GM04503 (cell line): ENCODE measurements at regions not wholly inside any gene's neighbourhood (a gene's known extent, or its start where the extent isn't known, plus 50 kb on each side); places are given as distances from the start of the nearest gene placed in this dataset.

Source experiments
- DNase-seq: peaks from one replicate; pipeline ENCODE4 v3.0.0-alpha.2; 2012; ENCODE audit warnings: low read depth

DNA sequence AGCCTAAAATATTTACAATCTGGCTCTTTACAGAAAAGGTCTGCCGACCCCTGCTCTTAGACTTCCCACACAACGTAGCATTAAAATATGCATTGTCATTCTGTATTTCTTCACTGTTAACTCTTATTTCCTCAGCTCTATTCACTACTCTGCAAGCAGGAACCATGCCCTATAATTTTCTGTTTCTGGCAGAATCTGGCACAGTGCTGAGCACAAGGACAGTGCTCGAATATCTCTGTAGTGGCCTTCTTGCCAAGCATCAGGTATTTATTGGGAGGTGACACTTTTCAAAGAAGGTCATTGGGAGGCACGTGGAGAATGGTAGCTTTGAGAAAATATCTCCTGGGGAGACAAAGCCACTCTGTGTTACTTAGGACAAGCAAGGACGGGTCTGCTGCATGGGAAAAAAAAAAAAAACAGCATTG lies 77.9 kb downstream of the PSMG1 start:
- DNase-seq: no peak

- DNase-seq: no peak
These were observed 78.3 kb downstream of the PSMG1 start for GRCh38 chr21:39104911-39105310.

GRCh38 chr21:39103689-39104088 lies 79.6 kb downstream of the PSMG1 start:
- DNase-seq: peak; percentile 71

DNA sequence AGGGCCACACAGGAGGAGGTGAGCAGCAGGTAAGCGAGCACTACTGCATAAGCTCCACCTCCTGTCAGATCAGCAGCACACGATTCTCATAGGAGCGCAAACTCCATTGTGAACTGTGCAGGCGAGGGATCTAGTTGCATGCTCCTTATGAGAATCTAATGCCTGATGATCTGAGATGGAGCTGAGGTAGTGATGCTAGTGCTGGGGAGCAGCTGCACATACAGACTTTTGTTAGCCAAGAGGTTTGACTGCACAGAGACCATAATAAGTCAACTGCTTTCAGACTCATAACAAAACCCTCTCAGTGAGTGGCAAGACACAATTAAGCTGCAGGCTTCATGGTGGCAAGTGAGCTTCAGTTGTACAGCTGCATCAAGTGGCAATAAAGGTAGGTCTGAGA lies 83.4 kb downstream of the PSMG1 start:
- DNase-seq: no peak

DNA sequence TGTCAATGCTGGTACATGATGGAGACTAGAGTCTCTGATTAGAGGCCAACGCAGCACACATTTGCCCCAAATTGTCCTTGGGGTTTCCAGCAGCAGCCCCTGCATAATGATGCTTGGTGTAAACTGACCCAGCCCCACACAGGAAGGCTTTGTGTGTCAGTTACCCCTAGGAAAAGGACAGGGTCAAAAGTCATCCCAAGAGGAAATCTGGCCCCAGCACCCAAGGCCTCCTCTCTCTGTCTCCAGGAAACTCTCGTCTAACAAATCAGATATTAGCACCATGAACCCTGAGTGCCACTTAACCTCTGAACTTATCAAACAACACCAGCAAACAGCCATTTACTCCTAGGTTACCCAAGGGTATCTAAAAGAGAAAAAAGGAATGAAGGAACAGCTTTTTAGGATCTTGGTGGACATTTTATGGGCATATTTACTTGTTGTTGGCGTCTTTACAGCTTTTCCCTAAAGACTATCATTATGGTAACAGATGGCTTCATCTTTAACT lies 84.5 kb downstream of the PSMG1 start:
- no peak for DNase-seq

GRCh38 chr21:39097981-39098380 lies 85.3 kb downstream of the PSMG1 start:
- no peak for DNase-seq

GRCh38 chr21:39097335-39097861 lies 85.9 kb downstream of the PSMG1 start:
- no peak for DNase-seq

DNA sequence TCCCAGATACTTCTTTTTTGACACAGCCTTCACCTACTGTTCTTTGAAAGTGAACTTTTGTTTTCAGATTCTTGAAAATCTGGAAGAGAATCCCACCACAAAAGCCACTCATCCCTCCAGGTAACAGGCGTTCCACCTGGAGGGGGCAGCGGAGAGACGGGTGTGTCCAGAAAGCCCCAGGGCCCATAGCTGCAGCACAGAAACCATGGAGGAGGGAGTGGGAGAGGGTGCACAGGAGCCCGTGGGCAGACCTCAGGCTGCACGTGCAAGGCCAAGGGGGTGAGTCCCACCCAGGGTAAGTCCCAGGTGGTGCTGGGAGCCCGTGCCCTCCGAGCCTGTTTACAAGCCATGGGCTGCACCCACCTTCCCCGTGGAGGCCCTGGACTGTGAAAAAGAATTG lies 86.5 kb downstream of the PSMG1 start:
- no peak for DNase-seq

DNA sequence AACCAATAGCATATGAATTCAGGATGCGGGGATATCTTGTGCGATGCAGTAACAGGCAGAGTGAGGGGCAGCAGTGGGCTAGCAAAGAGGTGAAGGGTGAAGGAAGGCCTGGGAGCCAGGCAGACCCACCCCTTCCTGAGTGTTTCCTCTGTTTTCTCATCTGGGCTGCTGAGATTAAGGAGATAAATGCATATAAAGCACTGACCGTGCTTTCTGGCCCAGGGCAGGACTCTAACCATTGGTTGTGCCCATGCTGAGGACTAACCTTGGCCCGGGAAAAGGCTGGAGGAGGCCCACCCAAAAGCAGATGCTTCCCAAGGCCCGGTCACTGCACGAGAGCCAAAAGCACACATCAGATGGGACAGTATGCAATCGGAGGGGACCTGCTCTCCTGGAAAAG lies 87.6 kb downstream of the PSMG1 start:
- no peak for DNase-seq

GRCh38 chr21:39094847-39095579 lies 88.2 kb downstream of the PSMG1 start:
- DNase-seq: no peak

- DNase-seq: no peak
These were observed 89.0 kb downstream of the PSMG1 start for GRCh38 chr21:39094087-39094780.

DNA sequence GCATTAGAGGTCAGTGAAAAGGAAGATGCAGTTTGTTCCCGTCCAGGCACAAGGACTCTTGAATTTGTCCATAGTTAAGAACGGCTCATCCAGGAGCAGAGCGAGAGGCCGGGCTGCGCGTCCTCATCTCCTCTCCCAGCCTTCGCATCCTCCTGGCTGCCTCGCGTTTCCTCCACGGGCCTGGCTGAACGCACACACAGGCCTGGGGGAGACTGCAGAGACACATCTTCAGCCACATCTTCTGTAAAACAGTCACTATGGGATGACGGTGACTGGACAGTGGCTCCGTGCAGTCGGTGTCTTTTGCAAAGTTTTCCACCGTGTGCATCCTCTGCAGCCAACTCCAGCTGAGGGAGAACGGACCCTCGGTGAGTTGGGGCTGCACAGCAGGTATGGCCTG lies 89.7 kb downstream of the PSMG1 start:
- DNase-seq: no peak

- no peak for DNase-seq
These were observed 94.3 kb downstream of the PSMG1 start for GRCh38 chr21:39088831-39089380.

DNA sequence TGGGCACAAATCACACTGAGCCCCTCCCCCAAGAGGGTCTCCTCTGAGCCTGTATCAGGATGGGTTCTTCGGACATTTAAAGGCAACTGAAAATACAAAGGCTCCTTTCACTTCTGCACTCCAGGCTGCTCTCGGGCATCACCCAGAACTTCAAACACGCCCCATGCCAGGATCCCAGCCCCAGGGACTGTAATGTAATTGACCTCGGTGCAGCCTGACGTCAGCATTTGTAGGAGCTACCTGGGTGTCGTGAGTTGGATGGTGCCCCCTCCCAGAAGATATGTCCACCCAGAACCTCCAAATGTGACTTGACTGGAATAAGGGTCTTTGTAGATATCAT lies 95.2 kb downstream of the PSMG1 start:
- no peak for DNase-seq

- DNase-seq: no peak
These were observed 95.8 kb downstream of the PSMG1 start for GRCh38 chr21:39087238-39088030.

DNA sequence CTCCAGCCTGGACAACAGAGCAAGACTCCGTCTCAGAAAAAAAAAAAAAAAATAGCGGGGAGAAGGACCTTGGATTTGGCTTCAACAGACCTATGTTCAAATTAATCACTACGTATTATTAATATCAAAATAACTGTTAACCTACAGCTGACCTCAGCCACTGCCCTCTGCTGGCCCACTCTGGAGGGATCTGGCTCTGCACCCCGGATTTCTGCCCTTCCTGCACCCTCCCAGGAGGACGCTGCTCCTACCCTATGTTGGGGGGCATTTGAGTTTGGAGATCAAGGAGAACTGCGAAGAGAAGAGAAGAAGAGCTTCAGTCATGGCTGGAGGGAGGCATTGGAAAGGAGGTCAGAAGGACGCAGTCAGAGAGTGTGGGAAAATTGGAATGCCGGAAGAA lies 96.7 kb downstream of the PSMG1 start:
- DNase-seq: no peak

DNA sequence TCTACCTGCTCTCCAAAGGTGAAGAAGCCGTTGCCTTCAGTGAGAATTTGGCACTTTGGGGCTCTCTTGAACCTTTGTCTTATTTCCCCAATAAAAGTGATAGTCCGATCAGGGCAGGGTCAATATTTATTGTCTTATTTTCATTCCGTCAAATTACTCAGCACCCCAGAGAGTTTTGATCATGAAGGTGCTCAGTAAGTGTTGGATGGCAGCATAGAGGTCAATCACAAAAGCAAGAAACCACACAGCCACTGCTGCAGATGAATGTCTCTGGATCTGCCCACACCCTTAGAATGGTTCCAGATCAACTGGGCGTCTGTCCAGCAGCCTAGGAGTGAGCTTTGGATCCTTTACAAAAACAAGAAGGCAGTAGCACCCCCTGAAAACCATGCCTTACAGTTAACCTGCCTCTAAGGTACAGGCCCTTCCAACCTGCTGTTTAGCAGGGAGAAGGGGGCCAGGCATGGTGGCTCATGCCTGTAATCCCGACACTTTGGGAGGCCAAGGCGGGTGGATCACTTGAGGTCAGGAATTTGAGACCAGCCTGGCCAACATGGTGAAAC lies 97.3 kb downstream of the PSMG1 start:
- DNase-seq: no peak

DNA sequence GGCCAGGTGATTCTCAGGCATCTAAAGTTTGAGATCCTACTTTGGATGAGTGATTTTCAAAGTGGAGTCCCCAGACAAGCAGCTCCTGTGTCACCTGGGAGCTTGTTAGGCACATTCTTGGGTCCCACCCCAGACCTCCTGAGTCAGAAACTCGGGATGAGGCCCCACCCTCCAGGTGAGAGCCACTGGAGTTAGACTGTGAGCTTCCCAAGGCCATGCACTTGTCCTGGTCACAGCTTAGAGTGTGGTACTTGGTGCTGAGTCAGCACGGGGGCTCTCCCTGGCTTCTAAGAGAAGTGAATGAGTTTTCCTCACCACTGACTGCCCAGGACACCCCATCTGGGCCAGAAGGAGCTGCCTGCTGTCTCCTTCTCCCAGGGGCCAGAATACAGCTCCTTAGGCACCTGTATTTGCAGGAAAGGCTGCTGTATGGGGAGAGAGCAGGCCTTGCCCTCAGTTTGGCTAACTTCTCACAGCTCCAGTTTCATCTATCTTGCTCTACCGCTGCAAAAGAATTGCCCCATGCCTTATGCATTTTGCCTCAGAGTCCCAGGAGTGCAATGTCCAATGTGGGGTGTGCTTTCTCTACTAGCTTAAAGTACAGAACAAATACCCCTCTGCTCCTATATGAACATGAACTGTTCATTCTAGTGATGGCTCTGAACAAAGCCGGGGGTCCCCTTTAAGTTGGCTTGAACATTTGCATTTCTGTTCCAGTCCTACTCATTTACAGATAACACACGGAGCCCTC lies 98.1 kb downstream of the PSMG1 start:
- DNase-seq: no peak

DNA sequence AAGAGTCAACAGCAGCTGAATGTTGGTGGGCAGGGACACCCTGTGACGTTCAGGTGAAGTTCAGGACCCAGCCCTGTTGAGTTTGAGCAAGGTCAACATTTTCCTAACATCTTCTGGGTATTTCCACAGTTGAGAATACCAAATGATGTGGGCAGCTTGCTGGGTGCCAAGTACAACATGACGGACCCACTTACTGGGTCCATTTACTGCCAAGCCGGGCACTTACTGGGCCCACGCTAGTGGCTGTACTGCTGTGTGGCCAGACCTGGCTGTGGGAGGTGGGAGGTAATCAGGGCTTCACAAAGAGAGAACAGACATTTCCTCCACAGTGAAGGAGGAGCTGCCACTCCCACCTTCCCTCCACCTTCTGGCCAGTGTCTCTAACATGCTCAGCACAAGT lies 99.2 kb downstream of the PSMG1 start:
- no peak for DNase-seq

DNA sequence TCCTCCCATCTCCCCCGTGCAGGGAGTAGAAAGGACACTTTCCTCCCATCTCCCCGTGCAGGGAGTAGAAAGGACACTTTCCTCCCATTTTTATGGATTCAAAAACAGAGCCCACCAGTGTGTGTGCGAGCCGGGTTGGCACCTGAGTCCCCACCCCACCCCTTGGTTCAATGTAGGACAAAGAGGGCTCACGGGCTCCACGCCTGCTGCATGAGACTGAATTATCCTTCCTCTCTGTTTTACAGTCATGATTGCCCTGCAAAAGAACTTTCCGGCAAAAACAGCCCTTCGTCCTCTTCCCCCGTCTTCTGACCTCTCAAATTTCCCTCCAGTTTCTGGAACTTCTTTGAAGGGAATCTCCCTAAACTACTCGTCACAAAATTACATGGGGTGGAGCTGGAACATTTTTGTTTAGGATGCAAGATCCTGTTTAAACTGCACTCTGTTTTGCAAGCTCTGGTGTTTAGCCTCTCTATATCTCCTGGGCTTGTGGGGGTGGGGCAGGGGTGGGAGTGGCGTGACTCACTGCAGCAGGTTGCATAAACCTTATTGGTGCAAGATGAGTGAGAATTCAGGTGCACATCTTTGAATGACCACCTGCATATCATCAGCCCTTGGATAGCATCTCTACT lies 99.8 kb downstream of the PSMG1 start:
- DNase-seq: no peak
